ENCODE measurements at regions not wholly inside any gene's neighbourhood (a gene's known extent, or its start where the extent isn't known, plus 50 kb on each side); places are given as distances from the start of the nearest gene placed in this dataset.

DNA sequence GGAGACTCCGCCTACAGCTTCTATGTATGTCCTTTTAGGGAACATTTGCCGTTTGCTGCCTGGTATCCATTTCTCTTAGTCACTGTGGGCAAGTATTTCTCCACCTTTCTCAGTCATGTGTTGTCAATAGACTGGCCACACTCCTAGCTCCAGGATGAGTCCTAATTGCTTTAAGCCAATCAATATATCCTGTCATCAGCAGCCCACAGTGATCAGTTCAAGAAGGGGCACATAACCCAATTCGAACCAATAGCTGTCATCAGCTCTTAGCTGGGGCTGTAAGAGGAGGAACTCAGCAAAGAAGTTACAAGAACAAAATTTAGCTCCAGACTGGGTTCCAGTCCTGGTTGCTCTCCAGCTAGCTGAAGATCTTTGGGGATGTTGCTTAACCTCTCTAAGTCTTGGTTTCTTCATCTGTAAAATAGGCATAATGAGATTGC, 70.7 kb upstream of the MAN2A1 start:
- Histone ChIP-seq H3K9ac (replicated peaks; ENCODE audit: extremely low read depth, insufficient read depth, low read length) (no peak overlapping the region), H3K4me3 (replicated peaks in 1 of 3; ENCODE audit: insufficient read depth in 1 of 3, low read depth in 1 of 3, low read length in 3 of 3) (no peak overlapping the region), H3K27ac (ENCODE audit: insufficient read depth, low read depth, low read length) (no peak overlapping the region), H3K36me3 (ENCODE audit: control insufficient read depth in 2 of 2, extremely low read depth in 1 of 2, insufficient read depth in 2 of 2, low read length in 2 of 2) (no peaks in the 10 kb centered on the region), H3K4me2 (ENCODE audit: insufficient read depth, low read length) (no peak overlapping the region), H3K4me1 (ENCODE audit: control insufficient read depth, extremely low read depth, insufficient read depth, low read length) (no peaks in the 10 kb centered on the region), H3K9me1 (replicated peaks; ENCODE audit: control insufficient read depth, extremely low read depth, insufficient read depth, low read length) (no peaks in the 10 kb centered on the region), H2AFZ (ENCODE audit: low read depth, low read length) (no peak overlapping the region), H3K79me2 (ENCODE audit: control insufficient read depth, insufficient read depth, low read length) (no peaks in the 10 kb centered on the region), H3K27me3 (ENCODE audit: control insufficient read depth in 2 of 2, insufficient read depth in 2 of 2, low read length in 2 of 2) (peaks cover 0 to 2% of the 10 kb centered on the region in 2 experiments), H4K20me1 (replicated peaks; ENCODE audit: control insufficient read depth, extremely low read depth, insufficient read depth, low read length) (no peaks in the 10 kb centered on the region), H3K9me3 (replicated peaks; ENCODE audit: control insufficient read depth, insufficient read depth, low read length) (no peaks in the 10 kb centered on the region)
- TF ChIP-seq GATA2 (IDR thresholded peaks at IDR 0.05; ENCODE audit: insufficient read depth, insufficient read length, low read depth, low read length) (no peak), POLR2AphosphoS5 (IDR thresholded peaks at IDR 0.05; ENCODE audit: insufficient read depth, low read depth, low read length) (no peak), POLR2A (IDR thresholded peaks at IDR 0.05; ENCODE audit: low read depth, low read length) (no peak)
- TF ChIP-seq, protein P1, sequence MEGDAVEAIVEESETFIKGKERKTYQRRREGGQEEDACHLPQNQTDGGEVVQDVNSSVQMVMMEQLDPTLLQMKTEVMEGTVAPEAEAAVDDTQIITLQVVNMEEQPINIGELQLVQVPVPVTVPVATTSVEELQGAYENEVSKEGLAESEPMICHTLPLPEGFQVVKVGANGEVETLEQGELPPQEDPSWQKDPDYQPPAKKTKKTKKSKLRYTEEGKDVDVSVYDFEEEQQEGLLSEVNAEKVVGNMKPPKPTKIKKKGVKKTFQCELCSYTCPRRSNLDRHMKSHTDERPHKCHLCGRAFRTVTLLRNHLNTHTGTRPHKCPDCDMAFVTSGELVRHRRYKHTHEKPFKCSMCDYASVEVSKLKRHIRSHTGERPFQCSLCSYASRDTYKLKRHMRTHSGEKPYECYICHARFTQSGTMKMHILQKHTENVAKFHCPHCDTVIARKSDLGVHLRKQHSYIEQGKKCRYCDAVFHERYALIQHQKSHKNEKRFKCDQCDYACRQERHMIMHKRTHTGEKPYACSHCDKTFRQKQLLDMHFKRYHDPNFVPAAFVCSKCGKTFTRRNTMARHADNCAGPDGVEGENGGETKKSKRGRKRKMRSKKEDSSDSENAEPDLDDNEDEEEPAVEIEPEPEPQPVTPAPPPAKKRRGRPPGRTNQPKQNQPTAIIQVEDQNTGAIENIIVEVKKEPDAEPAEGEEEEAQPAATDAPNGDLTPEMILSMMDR (IDR thresholded peaks at IDR 0.05; ENCODE audit: extremely low read depth in 1 of 2, insufficient read depth in 1 of 2, low read depth in 1 of 2, low read length in 2 of 2) = no peak
- CTCF ChIA-PET = interaction anchor here (0.9 to 3.8 kb wide), 3 partner anchors 13 to 977 kb away, joined by 3 to 15 read pairs (median 3); no protein-coding TSS in a partner anchor
- dilution Hi-C loops (cut with MboI; ENCODE audit: extremely low pct_ligation_motif_present, low sequenced_read_pairs) (no loop called here), intact Hi-C loops (cut with micrococcal nuclease) (no loop called here)
- FAIRE-seq = no peak
- BruUV-seq (replicated peaks) = no TSS peak
- no peak for DNase-seq (ENCODE audit: low read depth, low spot score)
- POLR2A ChIA-PET = no interaction called here

DNA sequence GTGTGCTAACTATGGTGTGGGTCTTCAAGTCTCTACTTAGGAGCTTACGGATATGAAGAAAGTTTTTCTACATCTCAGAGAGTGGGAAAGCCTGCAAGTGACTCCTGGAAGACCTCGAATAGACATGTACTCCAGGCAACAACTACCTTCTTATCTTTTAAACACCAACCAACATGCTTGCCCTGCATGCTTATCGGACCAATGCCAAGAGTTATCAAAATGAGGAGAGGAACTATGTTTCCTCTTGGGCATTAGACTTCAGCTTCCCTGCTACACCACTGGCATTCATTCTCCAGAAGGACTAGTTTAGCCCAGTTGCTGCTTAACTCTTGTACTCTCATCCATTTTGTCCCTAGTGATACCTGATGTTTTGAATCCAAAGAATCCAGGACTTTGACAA, 74.7 kb upstream of the MAN2A1 start:
- H3K9me1 ChIP-seq (replicated peaks; ENCODE audit: control insufficient read depth, extremely low read depth, insufficient read depth, low read length) = no peaks in the 10 kb centered on the region
- no peak overlapping the region for H3K9ac ChIP-seq (replicated peaks; ENCODE audit: extremely low read depth, insufficient read depth, low read length)
- peaks cover 0 to 2% of the 10 kb centered on the region in 2 experiments for H3K27me3 ChIP-seq (ENCODE audit: control insufficient read depth in 2 of 2, insufficient read depth in 2 of 2, low read length in 2 of 2)
- H3K36me3 ChIP-seq (ENCODE audit: control insufficient read depth in 2 of 2, extremely low read depth in 1 of 2, insufficient read depth in 2 of 2, low read length in 2 of 2) = no peaks in the 10 kb centered on the region
- no peaks in the 10 kb centered on the region for H3K4me1 ChIP-seq (ENCODE audit: control insufficient read depth, extremely low read depth, insufficient read depth, low read length)
- H3K4me2 ChIP-seq (ENCODE audit: insufficient read depth, low read length) = no peak overlapping the region
- no peaks in the 10 kb centered on the region for H3K9me3 ChIP-seq (replicated peaks; ENCODE audit: control insufficient read depth, insufficient read depth, low read length)
- TF ChIP-seq, protein P1 (IDR thresholded peaks at IDR 0.05; ENCODE audit: extremely low read depth in 1 of 2, insufficient read depth in 1 of 2, low read depth in 1 of 2, low read length in 2 of 2) = no peak
- TF ChIP-seq, protein P2, sequence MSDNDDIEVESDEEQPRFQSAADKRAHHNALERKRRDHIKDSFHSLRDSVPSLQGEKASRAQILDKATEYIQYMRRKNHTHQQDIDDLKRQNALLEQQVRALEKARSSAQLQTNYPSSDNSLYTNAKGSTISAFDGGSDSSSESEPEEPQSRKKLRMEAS (IDR thresholded peaks at IDR 0.05; ENCODE audit: insufficient read depth, insufficient read length) = no peak
- no peak for TF ChIP-seq FOS (IDR thresholded peaks at IDR 0.05; ENCODE audit: borderline replicate concordance, insufficient read depth, low read length)
- no peak for TF ChIP-seq GATA2 (IDR thresholded peaks at IDR 0.05; ENCODE audit: insufficient read depth, insufficient read length, low read depth, low read length)
- no peak for TF ChIP-seq POLR2A (IDR thresholded peaks at IDR 0.05; ENCODE audit: low read depth, low read length)
- TF ChIP-seq MYC (IDR thresholded peaks at IDR 0.05; ENCODE audit: low read depth, low read length) = no peak
- no peak for TF ChIP-seq POLR2AphosphoS5 (IDR thresholded peaks at IDR 0.05; ENCODE audit: insufficient read depth, low read depth, low read length)
- no peak for TF ChIP-seq JUN (IDR thresholded peaks at IDR 0.05; ENCODE audit: borderline replicate concordance, insufficient read depth, insufficient read length, low read depth)
- no peak for TF ChIP-seq EZH2 (IDR thresholded peaks at IDR 0.05; ENCODE audit: borderline replicate concordance, low read depth, low read length, severe bottlenecking)
- H2AFZ ChIP-seq (ENCODE audit: low read depth, low read length) = no peak overlapping the region
- POLR2A ChIA-PET = no interaction called here
- intact Hi-C loops (cut with micrococcal nuclease) = no loop called here
- CTCF ChIA-PET = interaction anchor here (0.9 kb wide), 1 partner anchor 15 kb away, joined by 3 read pairs; no protein-coding TSS in a partner anchor
- FAIRE-seq = no peak
- no TSS peak for BruUV-seq (replicated peaks)
- no peaks in the 10 kb centered on the region for H4K20me1 ChIP-seq (replicated peaks; ENCODE audit: control insufficient read depth, extremely low read depth, insufficient read depth, low read length)
- H3K27ac ChIP-seq (ENCODE audit: insufficient read depth, low read depth, low read length) = no peak overlapping the region
- DNase-seq (ENCODE audit: low read depth, low spot score) = no peak
- H3K79me2 ChIP-seq (ENCODE audit: control insufficient read depth, insufficient read depth, low read length) = no peaks in the 10 kb centered on the region
- H3K4me3 ChIP-seq (replicated peaks in 1 of 3; ENCODE audit: insufficient read depth in 1 of 3, low read depth in 1 of 3, low read length in 3 of 3) = no peak overlapping the region
- dilution Hi-C loops (cut with MboI; ENCODE audit: extremely low pct_ligation_motif_present, low sequenced_read_pairs) = no loop called here
